Coronary artery (tissue), 2 donors: ENCODE measurements at regions not wholly inside any gene's neighbourhood (a gene's known extent, or its start where the extent isn't known, plus 50 kb on each side); places are given as distances from the start of the nearest gene placed in this dataset.
"Not testable (repeated sequence)": the region's sequence is repeated elsewhere in the genome, so short reads cannot be mapped to it uniquely, and the experiment has no call there.

Experiments
- DNase-seq: peaks from one replicate; pipeline ENCODE4 v3.0.0-alpha.2; 2017; ENCODE audit warnings: low spot score
- H3K27ac ChIP-seq, 2 donors: fragments of 200-600 bp; sonication (generic); one replicate each; pipeline ENCODE4 v1.5.1; 2016 to 2019
- H3K4me3 ChIP-seq: fragments of 200-600 bp; sonication (generic); 2 replicates; pipeline ENCODE4 v1.5.1; 2016; ENCODE audit warnings: mild to moderate bottlenecking, moderate library complexity
- TF ChIP-seq, protein P1 (sequence below): fragments of 200-600 bp; sonication (generic); IDR thresholded peaks from one replicate; pipeline ENCODE4 v1.5.1; 2019; ENCODE audit warnings: antibody characterized with exemption

GRCh38 chr11:71638801-71639519 is 56.3 kb upstream of the KRTAP5-11 start:
- TF ChIP-seq, protein P1, sequence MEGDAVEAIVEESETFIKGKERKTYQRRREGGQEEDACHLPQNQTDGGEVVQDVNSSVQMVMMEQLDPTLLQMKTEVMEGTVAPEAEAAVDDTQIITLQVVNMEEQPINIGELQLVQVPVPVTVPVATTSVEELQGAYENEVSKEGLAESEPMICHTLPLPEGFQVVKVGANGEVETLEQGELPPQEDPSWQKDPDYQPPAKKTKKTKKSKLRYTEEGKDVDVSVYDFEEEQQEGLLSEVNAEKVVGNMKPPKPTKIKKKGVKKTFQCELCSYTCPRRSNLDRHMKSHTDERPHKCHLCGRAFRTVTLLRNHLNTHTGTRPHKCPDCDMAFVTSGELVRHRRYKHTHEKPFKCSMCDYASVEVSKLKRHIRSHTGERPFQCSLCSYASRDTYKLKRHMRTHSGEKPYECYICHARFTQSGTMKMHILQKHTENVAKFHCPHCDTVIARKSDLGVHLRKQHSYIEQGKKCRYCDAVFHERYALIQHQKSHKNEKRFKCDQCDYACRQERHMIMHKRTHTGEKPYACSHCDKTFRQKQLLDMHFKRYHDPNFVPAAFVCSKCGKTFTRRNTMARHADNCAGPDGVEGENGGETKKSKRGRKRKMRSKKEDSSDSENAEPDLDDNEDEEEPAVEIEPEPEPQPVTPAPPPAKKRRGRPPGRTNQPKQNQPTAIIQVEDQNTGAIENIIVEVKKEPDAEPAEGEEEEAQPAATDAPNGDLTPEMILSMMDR, result peak; percentile 78
- not testable (repeated sequence) for DNase-seq, H3K27ac ChIP-seq
- peak overlapping the region; percentile 62 for H3K4me3 ChIP-seq

DNA sequence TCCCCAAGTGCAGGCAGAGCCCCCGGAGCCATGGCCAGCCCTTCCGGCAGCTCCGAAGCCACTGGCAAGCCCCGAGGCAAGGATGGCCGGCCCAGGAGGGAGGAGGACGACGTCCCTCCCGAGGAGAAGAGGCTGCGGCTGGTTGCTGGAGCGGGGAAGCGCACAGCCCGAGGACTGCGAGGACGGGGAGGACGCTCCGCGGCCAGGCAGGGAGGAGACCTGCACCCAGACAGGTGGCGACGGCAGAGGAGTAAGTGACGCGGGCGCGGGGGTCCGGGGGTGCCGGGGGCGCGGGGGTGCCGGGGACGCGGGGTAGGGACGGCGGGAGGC is 56.8 kb upstream of the KRTAP5-11 start:
- peak overlapping the region; percentile 62 for H3K4me3 ChIP-seq
- DNase-seq, H3K27ac ChIP-seq: not testable (repeated sequence)

DNA sequence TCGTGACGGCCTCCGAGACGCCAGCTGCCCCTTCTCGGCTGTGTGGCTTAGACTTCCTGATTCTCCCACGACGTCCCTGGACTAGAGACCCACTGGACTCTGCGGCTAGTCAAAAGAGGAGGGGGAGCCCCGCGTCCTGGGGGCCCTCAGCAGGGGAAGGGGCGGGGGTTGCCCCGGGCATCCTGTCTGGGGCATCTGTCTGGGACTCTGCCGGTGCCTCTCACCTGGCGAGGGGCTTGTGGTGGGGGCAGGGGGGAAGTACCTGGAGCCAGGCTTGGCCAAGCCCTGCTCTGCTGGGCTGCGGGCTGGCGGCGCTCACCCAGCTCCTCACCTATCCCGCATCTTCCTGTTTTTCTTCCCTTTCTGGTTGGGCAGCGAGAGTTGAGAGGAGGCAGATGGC is 57.2 kb upstream of the KRTAP5-11 start:
- H3K4me3 ChIP-seq, result peak overlapping the region; percentile 62
- not testable (repeated sequence) for DNase-seq, H3K27ac ChIP-seq

DNA sequence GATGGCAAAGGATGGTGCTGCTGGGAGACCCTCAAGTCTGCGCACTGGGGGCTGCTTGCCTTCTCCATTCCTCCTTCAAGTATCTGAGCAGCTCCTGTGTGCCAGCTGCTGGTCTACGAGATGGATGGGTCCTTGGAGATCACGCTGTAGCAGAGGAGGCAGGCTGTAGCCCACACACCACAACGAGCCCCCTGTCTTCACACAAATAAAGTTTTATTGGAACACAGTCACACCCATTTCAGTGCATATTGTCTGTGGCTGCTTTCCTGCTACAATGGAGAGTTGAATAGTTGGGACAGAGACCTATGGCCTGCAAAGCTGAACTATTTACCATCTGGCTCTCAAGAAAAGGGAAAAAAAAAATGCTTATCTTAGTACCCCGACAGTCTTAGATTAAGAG is 64.4 kb upstream of the KRTAP5-11 start:
- H3K4me3 ChIP-seq, DNase-seq, H3K27ac ChIP-seq: not testable (repeated sequence)

GRCh38 chr11:71652998-71653397 is 70.3 kb upstream of the KRTAP5-11 start:
- DNase-seq, H3K4me3 ChIP-seq, H3K27ac ChIP-seq: not testable (repeated sequence)

- not testable (repeated sequence) for H3K4me3 ChIP-seq, DNase-seq, H3K27ac ChIP-seq
Observed at GRCh38 chr11:71654423-71654822, 71.7 kb upstream of the KRTAP5-11 start.

DNA sequence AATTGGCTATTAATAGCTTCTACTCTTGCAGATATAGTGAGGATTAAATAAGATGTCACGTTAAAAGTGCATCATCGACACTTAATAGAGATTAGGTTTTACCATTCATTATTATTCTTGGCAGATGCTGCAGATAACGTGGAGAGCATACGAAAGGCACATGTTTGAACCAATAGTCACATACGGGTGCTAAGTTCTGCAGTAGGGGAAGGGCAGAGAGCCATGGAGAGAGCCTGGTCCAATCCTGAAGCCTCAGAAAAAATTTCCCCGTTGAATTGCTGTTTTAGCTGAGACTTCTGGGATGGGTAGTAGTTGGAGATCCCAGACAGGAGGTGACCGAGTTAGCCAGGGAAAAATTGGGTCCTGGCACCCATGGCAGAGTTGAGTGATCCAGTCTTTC is 72.4 kb upstream of the KRTAP5-11 start:
- not testable (repeated sequence) for DNase-seq, H3K27ac ChIP-seq, H3K4me3 ChIP-seq

DNA sequence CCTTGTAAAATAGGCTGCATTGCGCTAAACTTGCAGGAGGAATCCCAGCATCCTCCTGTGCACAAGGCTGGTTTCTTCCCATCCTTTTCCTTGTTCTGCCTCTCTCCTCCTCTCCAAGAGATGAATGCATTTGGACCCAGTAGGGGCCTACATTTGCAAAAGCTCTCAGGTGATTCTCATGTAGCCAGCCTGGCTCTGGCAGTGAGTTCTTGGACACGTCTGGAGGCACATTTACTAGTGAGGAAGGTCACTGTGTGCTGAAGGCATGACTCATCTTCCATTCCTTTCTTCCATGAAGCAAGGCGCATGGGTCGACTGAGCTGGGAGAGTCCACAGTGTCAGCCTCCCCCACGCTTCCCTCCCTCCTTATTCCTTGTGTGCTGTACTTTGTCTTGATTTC is 73.8 kb upstream of the KRTAP5-11 start:
- H3K27ac ChIP-seq, H3K4me3 ChIP-seq, DNase-seq: not testable (repeated sequence)

GRCh38 chr11:71664941-71665340 is 82.3 kb upstream of the KRTAP5-11 start:
- not testable (repeated sequence) for DNase-seq, H3K27ac ChIP-seq, H3K4me3 ChIP-seq

GRCh38 chr11:71698110-71698509 is 115.4 kb upstream of the KRTAP5-11 start:
- not testable (repeated sequence) for DNase-seq, H3K4me3 ChIP-seq, H3K27ac ChIP-seq

DNA sequence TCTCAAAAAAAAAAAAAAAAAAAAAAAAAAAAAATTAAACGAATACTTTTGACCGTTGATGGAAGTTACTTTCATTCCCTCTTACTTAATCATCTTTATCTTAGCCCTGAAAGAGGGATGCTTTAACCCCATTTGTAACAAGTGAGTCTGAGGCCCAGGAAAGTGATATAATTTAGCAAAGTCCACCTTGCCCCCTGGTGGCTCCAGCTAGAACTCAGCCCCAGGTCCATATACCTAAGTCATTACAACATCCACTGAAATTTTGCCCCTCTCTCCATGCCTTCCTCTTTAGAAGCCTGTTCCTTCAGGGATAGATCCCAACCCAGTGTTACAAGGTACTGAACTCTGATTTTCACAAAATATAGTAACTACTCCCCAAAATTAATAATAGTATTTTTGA is 116.3 kb upstream of the KRTAP5-11 start:
- not testable (repeated sequence) for H3K4me3 ChIP-seq, DNase-seq, H3K27ac ChIP-seq

DNA sequence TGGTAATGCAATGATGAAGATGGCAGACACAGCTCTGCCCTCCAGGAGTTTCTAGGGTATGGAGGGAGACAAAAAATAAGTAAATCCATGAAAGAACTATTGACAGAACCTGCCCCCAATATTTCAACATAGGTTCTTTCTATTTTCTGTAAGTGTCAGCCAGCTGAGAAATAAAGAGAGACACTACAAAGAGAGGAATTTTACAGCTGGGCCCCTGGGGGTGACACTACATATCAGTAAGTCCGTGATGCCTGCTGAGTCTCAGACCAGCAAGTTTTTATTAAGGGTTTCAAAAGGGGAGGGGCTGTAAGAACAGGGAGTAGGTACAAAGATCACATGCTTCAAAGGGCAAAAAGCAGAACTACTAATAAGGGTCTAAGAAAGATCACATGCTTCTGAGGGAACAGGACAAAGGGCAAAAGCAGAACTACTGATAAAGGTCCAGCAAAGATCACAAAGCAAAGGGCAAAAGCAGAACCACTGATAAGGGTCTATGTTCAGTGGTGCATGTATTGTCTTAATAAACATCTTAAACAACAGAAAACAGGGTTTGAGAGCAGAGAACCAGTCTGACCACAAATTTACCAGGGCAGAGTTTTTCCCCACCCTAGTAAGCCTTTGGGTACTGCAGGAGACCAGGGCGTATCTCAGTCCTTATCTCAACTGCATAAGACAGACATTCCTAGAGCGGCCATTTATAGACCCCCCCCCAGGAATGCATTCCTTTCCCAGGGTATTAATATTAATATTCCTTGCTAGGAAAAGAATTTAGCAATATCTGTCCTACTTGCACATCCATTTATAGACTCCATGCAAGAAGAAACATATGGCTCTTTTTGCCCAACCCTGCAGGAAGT is 119.0 kb upstream of the KRTAP5-11 start:
- DNase-seq, H3K4me3 ChIP-seq, H3K27ac ChIP-seq: not testable (repeated sequence)

DNA sequence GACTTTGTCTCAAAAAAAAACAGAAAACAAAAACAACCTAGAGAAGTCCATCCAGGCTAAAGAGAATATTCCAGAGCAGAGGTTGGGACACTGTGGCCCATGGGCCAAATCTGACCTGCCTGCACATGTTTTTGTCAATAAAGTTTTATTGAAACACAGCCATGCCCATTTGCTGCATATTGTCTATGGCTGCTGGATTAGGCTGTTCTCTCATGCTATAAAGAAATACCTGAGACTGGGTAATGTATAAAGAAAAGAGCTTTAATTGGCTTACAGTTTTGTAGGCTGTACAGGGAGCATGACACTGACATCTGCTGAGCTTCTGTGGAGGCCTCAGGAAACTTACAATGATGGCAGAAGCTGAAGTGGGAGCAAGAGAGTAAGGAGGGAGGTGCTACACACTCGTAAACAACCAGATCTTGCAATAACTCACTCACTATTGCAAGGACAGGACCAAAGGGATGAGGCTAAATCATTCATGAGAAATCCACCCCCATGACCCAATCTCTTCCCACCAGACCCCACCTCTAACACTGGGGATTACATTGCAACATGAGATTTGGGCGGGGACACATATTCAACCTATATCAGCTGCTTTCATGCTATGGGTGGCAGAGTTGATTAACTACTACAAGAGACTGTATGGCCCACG is 122.5 kb upstream of the KRTAP5-11 start:
- DNase-seq, H3K27ac ChIP-seq, H3K4me3 ChIP-seq: not testable (repeated sequence)

DNA sequence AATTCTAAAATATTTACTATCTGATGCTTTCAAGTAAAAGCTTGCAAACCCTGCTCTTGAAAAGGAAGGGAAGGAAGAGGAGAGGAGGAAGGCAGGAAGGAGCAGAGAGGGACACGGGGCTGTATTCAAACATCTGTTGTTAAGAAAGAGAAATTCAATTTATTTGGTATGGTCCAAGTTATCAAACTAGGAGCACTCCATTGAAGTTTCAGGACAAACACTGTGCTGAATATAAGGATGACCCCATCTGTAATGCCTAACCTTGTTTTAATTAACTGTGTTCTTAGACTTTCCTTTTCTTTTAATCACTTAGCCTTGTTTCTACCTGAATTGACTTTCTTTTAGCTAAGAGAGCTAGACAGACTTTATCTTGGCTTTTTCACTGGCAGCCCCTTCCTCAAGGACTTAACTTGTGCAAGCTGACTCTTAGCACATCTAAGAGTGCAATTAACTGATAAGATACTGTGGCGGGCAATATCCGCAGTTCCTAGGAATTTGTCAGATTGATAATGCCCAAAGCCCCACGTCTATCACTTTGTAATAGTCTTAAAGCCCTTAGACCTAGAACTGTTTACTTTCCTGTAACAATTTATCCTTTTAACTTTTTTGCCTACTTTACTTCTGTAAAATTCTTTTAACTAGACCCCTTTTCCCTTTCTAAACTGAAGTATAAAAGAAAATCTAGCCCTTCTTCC is 123.2 kb upstream of the KRTAP5-11 start:
- H3K4me3 ChIP-seq, H3K27ac ChIP-seq, DNase-seq: not testable (repeated sequence)

GRCh38 chr11:71707083-71707482 is 124.4 kb upstream of the KRTAP5-11 start:
- not testable (repeated sequence) for H3K27ac ChIP-seq, DNase-seq, H3K4me3 ChIP-seq

- H3K27ac ChIP-seq, DNase-seq, H3K4me3 ChIP-seq: not testable (repeated sequence)
Observed at GRCh38 chr11:71709541-71709940, 123.5 kb upstream of the DEFB108B start.

DNA sequence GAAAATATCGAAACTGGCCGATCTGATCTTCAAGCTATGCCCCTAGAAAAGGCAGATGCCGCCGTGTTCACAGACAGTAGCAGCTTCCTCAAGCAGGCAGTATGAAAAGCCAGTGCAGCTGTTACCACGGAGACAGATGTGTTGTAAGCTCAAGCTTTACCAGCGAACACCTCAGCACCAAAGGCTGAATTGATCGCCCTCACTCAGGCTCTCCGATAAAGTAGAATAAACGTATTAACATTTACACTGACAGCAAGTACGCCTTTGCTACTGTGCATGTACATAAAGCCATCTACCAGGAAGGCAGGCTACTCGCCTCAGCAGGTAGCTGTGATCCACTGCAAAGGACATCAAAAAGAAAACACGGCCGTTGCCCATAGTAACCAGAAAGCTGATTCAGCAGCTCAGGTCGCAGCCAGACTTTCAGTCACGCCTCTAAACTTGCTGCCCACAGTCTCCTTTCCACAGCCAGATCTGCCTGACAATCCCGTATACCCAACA is 122.8 kb upstream of the DEFB108B start:
- H3K27ac ChIP-seq, DNase-seq: not testable (repeated sequence)
- peak overlapping the region; percentile 8 for H3K4me3 ChIP-seq
